ENCODE measurements at regions not wholly inside any gene's neighbourhood (a gene's known extent, or its start where the extent isn't known, plus 50 kb on each side); places are given as distances from the start of the nearest gene placed in this dataset.
A peak's percentile ranks its signal among the peaks of the same experiment; 100 is the strongest.

DNA sequence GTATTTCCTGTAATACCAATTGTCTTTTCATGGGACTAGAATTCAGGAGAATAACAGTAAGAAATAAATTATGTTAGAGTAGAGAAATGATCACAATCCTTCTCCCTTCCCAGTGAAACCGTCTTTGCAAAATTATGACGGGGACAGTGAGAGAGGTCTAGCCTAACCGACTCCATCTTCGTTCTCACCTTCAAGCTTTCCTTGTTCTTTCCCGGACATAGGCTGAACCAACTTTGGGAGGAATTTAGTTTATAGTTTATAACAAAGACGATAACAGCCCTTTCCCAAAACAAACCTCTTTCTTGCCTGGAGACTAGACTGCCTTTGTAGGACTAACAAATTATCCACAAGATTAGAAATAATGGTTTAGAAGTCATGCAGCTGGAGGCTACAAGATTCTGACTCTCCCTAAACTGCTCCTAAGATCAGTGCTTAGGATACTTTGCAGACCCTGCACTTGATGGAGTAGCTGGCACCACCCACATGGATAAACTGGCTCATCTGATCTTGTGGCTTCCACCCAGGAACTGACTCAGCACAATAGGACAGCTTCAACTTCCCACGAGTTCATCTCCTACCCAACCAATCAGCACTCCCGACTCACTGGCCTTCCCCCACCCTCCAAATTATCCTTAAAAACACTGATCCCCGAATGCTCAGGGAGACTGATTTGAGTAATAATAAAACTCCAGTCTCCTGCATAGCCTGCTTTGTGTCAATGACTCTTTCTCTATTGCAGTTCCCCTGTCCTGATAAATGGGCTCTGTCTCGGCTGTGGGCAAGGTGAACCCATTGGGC is 521.2 kb upstream of the TBX3 start:
- Mint-ChIP-seq H3K36me3 (no peaks in the 10 kb centered on the region), H3K9me3 (peaks cover 0 to 10% (median 2%) of the 10 kb centered on the region in 7 donors), H3K27ac (peak overlapping the region in 1 of 3 donors; percentile 61), H3K27me3 (no peaks in the 10 kb centered on the region), H3K4me1 (no peaks in the 10 kb centered on the region), H3K4me3 (no peak overlapping the region)
- H3K4me3 ChIP-seq (ENCODE audit: low read depth, low read length): no peak overlapping the region
- H3K27me3 ChIP-seq (ENCODE audit: control insufficient read depth, insufficient read depth, low read length): no peaks in the 10 kb centered on the region
- no peaks in the 10 kb centered on the region for H3K4me1 ChIP-seq (ENCODE audit: control insufficient read depth, insufficient read depth, low read length, poor library complexity, severe bottlenecking)
- no peak for DNase-seq
- H3K9me3 ChIP-seq (ENCODE audit: control insufficient read depth in 2 of 2, low read length in 2 of 2): no peaks in the 10 kb centered on the region
- H3K36me3 ChIP-seq (ENCODE audit: control insufficient read depth, insufficient read depth, low read length): no peaks in the 10 kb centered on the region
- no peak overlapping the region for H3K27ac ChIP-seq (ENCODE audit: insufficient read depth, low read length, poor library complexity, severe bottlenecking)
- ATAC-seq (ENCODE audit: low read depth in 2 of 2): no peak

DNA sequence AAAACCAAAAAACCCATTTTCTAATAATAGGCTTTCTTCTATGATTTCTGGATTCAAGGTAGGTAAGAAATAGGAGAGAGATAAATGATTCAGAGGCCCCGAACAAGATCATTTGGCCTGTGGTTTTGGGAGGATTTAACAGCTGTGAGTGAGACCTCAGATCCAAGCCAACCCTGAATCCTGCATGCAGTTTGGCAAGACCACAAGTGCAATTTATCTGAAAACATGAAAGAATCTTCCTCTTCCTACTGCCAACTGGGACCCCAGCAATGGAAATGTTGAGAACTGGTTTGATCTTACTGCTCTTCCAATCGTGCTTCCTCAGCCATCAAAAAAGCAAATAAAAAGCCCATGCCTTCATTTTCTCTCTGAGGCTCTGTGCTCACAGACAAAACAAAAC is 519.7 kb upstream of the TBX3 start:
- H3K4me1 ChIP-seq (ENCODE audit: control insufficient read depth, insufficient read depth, low read length, poor library complexity, severe bottlenecking): no peaks in the 10 kb centered on the region
- Mint-ChIP-seq H3K4me3 (peak overlapping the region in 1 of 4 donors; percentile 59), H3K27me3 (no peaks in the 10 kb centered on the region), H3K4me1 (no peaks in the 10 kb centered on the region), H3K9me3 (peaks cover 0 to 13% (median 4%) of the 10 kb centered on the region in 7 donors), H3K27ac (no peak overlapping the region), H3K36me3 (no peaks in the 10 kb centered on the region)
- H3K4me3 ChIP-seq (ENCODE audit: low read depth, low read length): no peak overlapping the region
- ATAC-seq (ENCODE audit: low read depth in 2 of 2): no peak
- no peak for DNase-seq
- no peaks in the 10 kb centered on the region for H3K36me3 ChIP-seq (ENCODE audit: control insufficient read depth, insufficient read depth, low read length)
- H3K27ac ChIP-seq (ENCODE audit: insufficient read depth, low read length, poor library complexity, severe bottlenecking): no peak overlapping the region
- H3K27me3 ChIP-seq (ENCODE audit: control insufficient read depth, insufficient read depth, low read length): no peaks in the 10 kb centered on the region
- H3K9me3 ChIP-seq (ENCODE audit: control insufficient read depth in 2 of 2, low read length in 2 of 2): no peaks in the 10 kb centered on the region

DNA sequence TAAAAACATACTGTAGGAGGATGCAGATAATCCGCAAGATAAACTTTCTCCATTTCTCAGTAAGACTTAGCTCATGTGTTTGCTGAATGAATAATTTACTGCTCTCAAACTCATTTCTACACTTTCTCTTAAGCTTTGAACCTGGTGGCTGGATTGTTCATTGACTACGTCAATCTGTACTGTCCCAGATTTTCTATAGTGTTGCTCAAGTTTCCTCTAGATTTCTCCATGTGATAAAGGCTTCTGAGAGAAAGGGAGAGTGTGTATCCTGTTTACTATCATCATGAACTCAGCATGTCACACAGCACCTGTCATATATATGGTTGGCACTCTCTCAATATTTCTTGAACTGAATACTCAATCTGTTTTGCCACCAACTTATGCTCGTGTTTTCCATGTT is 518.0 kb upstream of the TBX3 start:
- Histone ChIP-seq H3K4me3 (ENCODE audit: low read depth, low read length) (no peak overlapping the region), H3K36me3 (ENCODE audit: control insufficient read depth, insufficient read depth, low read length) (no peaks in the 10 kb centered on the region), H3K27me3 (ENCODE audit: control insufficient read depth, insufficient read depth, low read length) (no peaks in the 10 kb centered on the region), H3K4me1 (ENCODE audit: control insufficient read depth, insufficient read depth, low read length, poor library complexity, severe bottlenecking) (no peaks in the 10 kb centered on the region), H3K9me3 (ENCODE audit: control insufficient read depth in 2 of 2, low read length in 2 of 2) (no peaks in the 10 kb centered on the region), H3K27ac (ENCODE audit: insufficient read depth, low read length, poor library complexity, severe bottlenecking) (no peak overlapping the region)
- Mint-ChIP-seq H3K36me3 (no peaks in the 10 kb centered on the region), H3K4me1 (no peaks in the 10 kb centered on the region), H3K4me3 (no peak overlapping the region), H3K27ac (no peak overlapping the region), H3K27me3 (no peaks in the 10 kb centered on the region), H3K9me3 (peaks cover 0 to 13% (median 4%) of the 10 kb centered on the region in 7 donors)
- no peak for DNase-seq
- ATAC-seq (ENCODE audit: low read depth in 2 of 2): no peak

DNA sequence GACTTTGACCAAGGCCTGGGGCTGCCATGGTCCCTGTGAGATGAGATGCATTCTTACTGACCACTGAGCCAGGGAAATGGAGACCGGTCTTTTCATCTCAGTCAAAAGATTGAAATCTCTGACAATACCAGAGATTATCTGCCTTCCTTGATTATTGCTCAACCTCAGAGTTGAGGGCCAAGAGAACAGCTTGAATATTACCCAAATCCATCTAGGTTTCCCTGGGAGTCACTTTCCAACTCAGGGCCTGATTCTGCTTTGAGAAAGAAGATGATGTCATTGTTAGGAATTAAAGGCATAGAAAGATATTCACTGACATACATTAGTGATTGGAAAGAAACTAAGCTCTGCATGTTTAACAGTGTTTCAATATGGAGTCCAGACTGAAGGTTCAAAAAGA is 515.9 kb upstream of the TBX3 start:
- H3K9me3 ChIP-seq (ENCODE audit: control insufficient read depth in 2 of 2, low read length in 2 of 2): no peaks in the 10 kb centered on the region
- ATAC-seq (ENCODE audit: low read depth in 2 of 2) (no peak), DNase-seq (no peak)
- H3K36me3 ChIP-seq (ENCODE audit: control insufficient read depth, insufficient read depth, low read length): no peaks in the 10 kb centered on the region
- H3K27ac Mint-ChIP-seq: no peak overlapping the region
- peaks cover 0 to 13% (median 7%) of the 10 kb centered on the region in 7 donors for H3K9me3 Mint-ChIP-seq
- H3K4me1 Mint-ChIP-seq: no peaks in the 10 kb centered on the region
- H3K4me1 ChIP-seq (ENCODE audit: control insufficient read depth, insufficient read depth, low read length, poor library complexity, severe bottlenecking): no peaks in the 10 kb centered on the region
- H3K36me3 Mint-ChIP-seq: no peaks in the 10 kb centered on the region
- no peaks in the 10 kb centered on the region for H3K27me3 Mint-ChIP-seq
- H3K27ac ChIP-seq (ENCODE audit: insufficient read depth, low read length, poor library complexity, severe bottlenecking): no peak overlapping the region
- H3K4me3 ChIP-seq (ENCODE audit: low read depth, low read length): no peak overlapping the region
- H3K4me3 Mint-ChIP-seq: no peak overlapping the region
- H3K27me3 ChIP-seq (ENCODE audit: control insufficient read depth, insufficient read depth, low read length): no peaks in the 10 kb centered on the region

DNA sequence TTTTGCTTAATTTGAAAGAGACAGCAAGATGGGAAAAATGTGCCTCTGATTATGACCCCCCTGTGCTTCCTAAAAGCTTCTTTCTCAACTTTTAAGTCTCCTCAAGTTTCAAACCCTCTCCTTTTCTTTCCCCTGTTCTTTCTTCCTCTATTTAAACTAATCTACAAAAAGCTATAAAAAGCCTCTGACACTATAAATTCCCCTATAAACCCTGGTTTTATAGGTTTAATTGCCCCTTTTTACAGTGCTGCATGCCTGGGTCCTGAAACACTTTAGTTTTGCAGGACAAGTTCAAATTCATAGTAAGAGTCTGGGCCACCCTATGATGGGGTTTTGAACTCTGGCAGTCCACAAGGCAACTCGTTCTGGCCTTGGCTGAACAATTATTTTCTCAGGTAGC is 510.9 kb upstream of the TBX3 start:
- H3K27me3 ChIP-seq (ENCODE audit: control insufficient read depth, insufficient read depth, low read length): no peaks in the 10 kb centered on the region
- Mint-ChIP-seq H3K27ac (no peak overlapping the region), H3K36me3 (no peaks in the 10 kb centered on the region), H3K27me3 (no peaks in the 10 kb centered on the region), H3K4me3 (no peak overlapping the region), H3K4me1 (no peaks in the 10 kb centered on the region), H3K9me3 (peaks cover 0 to 19% (median 9%) of the 10 kb centered on the region in 7 donors)
- ATAC-seq (ENCODE audit: low read depth in 2 of 2): no peak
- H3K36me3 ChIP-seq (ENCODE audit: control insufficient read depth, insufficient read depth, low read length): no peaks in the 10 kb centered on the region
- DNase-seq: no peak
- no peaks in the 10 kb centered on the region for H3K9me3 ChIP-seq (ENCODE audit: control insufficient read depth in 2 of 2, low read length in 2 of 2)
- no peak overlapping the region for H3K4me3 ChIP-seq (ENCODE audit: low read depth, low read length)
- no peak overlapping the region for H3K27ac ChIP-seq (ENCODE audit: insufficient read depth, low read length, poor library complexity, severe bottlenecking)
- H3K4me1 ChIP-seq (ENCODE audit: control insufficient read depth, insufficient read depth, low read length, poor library complexity, severe bottlenecking): no peaks in the 10 kb centered on the region

DNA sequence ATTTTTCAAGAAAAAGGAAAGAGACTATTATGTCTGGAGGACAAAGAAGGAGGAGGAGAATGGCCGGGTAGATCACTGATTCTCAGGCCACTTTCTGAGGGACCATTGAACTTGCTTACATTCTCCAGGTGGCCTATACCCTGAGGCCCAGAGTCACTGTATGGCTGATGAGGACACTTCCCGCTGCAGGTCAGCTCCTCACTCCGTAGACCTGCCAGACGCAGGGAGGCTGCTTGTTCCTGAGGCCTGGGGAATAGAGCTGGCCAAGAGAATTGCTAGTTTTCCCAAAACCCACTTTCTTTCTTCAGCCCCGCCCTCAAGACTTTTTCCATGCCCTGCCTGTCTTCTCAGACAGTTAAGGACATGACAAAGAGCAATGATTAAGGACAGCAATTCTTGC is 510.5 kb upstream of the TBX3 start:
- H3K4me3 ChIP-seq (ENCODE audit: low read depth, low read length): no peak overlapping the region
- Mint-ChIP-seq H3K4me3 (no peak overlapping the region), H3K4me1 (no peaks in the 10 kb centered on the region), H3K36me3 (no peaks in the 10 kb centered on the region), H3K27me3 (no peaks in the 10 kb centered on the region), H3K9me3 (peaks cover 0 to 21% (median 9%) of the 10 kb centered on the region in 7 donors), H3K27ac (no peak overlapping the region)
- no peaks in the 10 kb centered on the region for H3K36me3 ChIP-seq (ENCODE audit: control insufficient read depth, insufficient read depth, low read length)
- no peak for ATAC-seq (ENCODE audit: low read depth in 2 of 2)
- no peaks in the 10 kb centered on the region for H3K9me3 ChIP-seq (ENCODE audit: control insufficient read depth in 2 of 2, low read length in 2 of 2)
- H3K4me1 ChIP-seq (ENCODE audit: control insufficient read depth, insufficient read depth, low read length, poor library complexity, severe bottlenecking): no peaks in the 10 kb centered on the region
- no peak overlapping the region for H3K27ac ChIP-seq (ENCODE audit: insufficient read depth, low read length, poor library complexity, severe bottlenecking)
- no peaks in the 10 kb centered on the region for H3K27me3 ChIP-seq (ENCODE audit: control insufficient read depth, insufficient read depth, low read length)
- DNase-seq: no peak

DNA sequence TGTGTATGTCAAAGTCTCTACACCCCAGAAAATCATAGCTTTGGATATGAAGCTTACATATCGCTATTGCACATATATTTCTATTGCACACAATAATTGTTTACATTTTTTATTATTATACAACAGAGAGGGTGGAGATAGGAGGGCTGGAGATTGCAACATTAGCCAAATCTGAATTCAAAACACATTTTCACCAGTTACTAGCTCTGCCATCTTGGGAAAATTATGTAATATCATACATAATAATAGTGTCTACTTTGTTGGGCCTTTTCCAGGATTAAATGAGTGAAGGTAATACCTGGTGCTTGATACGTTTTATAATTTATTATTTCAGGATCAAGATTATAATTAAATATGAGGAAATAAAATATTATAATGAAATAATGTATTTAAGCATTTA is 507.4 kb upstream of the TBX3 start:
- Mint-ChIP-seq H3K9me3 (peaks cover 2 to 18% (median 8%) of the 10 kb centered on the region in 7 donors), H3K27ac (no peak overlapping the region), H3K36me3 (no peaks in the 10 kb centered on the region), H3K27me3 (no peaks in the 10 kb centered on the region), H3K4me3 (no peak overlapping the region), H3K4me1 (no peaks in the 10 kb centered on the region)
- Histone ChIP-seq H3K27me3 (ENCODE audit: control insufficient read depth, insufficient read depth, low read length) (no peaks in the 10 kb centered on the region), H3K27ac (ENCODE audit: insufficient read depth, low read length, poor library complexity, severe bottlenecking) (no peak overlapping the region), H3K36me3 (ENCODE audit: control insufficient read depth, insufficient read depth, low read length) (no peaks in the 10 kb centered on the region), H3K9me3 (ENCODE audit: control insufficient read depth in 2 of 2, low read length in 2 of 2) (peaks cover 0 to 1% of the 10 kb centered on the region in 2 experiments), H3K4me3 (ENCODE audit: low read depth, low read length) (no peak overlapping the region), H3K4me1 (ENCODE audit: control insufficient read depth, insufficient read depth, low read length, poor library complexity, severe bottlenecking) (no peaks in the 10 kb centered on the region)
- ATAC-seq (ENCODE audit: low read depth in 2 of 2) (no peak), DNase-seq (no peak)
